ENCODE measurements at regions not wholly inside any gene's neighbourhood (a gene's known extent, or its start where the extent isn't known, plus 50 kb on each side); places are given as distances from the start of the nearest gene placed in this dataset.

DNA sequence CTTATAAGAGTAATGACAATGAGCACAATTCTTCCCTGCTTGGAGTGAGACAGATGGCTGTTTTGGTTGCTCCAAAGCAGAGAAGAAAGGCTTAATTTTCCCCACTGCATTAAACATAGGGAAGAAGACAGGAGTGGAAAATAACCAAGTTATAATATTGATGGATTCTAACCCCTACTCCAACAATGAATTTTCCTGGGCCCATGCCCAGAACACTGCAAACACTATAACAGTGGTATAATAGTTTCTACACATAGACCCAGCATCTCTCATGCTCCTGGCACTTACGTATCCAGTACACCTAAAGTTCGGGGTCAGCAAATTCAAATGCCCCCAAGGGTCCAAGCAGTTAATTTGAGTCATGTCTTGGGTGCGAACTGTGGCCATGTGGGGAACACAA lies 613.4 kb downstream of the PLCL1 start:
- Mint-ChIP-seq H3K27ac (no peak overlapping the region), H3K9me3 (no peaks in the 10 kb centered on the region), H3K36me3 (ENCODE audit: low read depth) (no peaks in the 10 kb centered on the region), H3K4me3 (no peak overlapping the region), H3K4me1 (ENCODE audit: low read depth) (no peaks in the 10 kb centered on the region), H3K27me3 (peaks cover 7% of the 10 kb centered on the region)
- no peak for DNase-seq

DNA sequence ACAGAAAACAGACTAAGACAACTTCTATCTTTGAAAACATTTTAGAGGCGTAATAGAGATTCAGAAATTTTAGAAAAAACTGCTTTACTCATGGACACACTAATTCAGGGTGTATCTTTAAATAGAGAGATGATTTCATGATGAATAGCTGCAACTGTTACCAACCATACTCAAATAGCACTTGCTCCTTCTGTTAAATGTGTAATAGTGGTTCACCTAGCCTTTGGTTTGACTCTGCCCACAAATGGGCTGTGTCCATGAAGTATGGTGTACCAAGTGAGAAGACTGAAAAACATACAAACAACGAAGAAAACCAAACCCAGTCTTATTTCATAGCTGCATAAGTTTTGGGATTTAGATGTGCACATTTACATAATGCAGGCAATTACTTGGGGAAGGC lies 610.6 kb downstream of the PLCL1 start:
- Mint-ChIP-seq H3K27ac (no peak overlapping the region), H3K27me3 (peaks cover 22% of the 10 kb centered on the region), H3K4me1 (ENCODE audit: low read depth) (no peaks in the 10 kb centered on the region), H3K4me3 (no peak overlapping the region), H3K36me3 (ENCODE audit: low read depth) (no peaks in the 10 kb centered on the region), H3K9me3 (no peaks in the 10 kb centered on the region)
- no peak for DNase-seq

DNA sequence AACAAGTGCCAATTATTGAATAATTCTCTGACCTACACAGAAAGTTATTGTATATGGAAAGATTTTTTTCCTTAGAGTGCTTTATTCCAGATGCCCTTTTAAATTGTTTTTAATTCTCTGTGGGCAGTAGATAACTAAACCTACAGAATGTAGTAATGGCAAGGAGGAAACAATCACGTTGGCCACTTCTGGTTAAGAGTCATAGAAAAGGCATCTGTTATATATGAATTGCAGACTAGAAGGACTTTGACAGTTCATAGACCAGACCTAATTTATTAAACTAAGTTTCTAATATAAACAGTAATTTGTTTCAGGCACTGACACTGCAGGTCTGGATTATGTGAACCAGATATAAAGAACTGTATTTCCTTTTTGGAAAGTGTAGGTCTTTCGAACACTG lies 607.5 kb downstream of the PLCL1 start:
- no peaks in the 10 kb centered on the region for H3K4me1 Mint-ChIP-seq (ENCODE audit: low read depth)
- peaks cover 16% of the 10 kb centered on the region for H3K27me3 Mint-ChIP-seq
- no peaks in the 10 kb centered on the region for H3K9me3 Mint-ChIP-seq
- no peaks in the 10 kb centered on the region for H3K36me3 Mint-ChIP-seq (ENCODE audit: low read depth)
- H3K4me3 Mint-ChIP-seq = no peak overlapping the region
- H3K27ac Mint-ChIP-seq = no peak overlapping the region
- no peak for DNase-seq

DNA sequence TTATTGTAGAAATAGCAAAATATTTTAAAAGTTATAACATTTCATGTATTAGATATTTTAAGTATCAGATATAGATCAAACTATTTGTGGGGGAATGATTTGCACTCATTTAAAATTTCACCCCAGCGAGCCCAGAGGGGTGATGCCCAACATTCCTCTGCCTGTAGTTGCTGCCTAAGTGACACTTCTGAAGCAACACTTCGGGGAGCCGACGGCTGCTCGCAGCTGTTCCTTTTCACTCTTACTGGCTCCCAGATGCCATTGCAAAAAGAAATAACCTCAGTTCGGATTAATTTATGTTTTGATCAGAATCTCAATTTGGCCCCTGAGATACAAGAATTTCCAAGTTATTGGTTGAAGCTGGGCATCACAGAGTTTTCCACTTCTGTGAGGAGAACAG lies 603.8 kb downstream of the PLCL1 start:
- DNase-seq = no peak
- H3K27ac Mint-ChIP-seq = no peak overlapping the region
- H3K4me3 Mint-ChIP-seq = no peak overlapping the region

DNA sequence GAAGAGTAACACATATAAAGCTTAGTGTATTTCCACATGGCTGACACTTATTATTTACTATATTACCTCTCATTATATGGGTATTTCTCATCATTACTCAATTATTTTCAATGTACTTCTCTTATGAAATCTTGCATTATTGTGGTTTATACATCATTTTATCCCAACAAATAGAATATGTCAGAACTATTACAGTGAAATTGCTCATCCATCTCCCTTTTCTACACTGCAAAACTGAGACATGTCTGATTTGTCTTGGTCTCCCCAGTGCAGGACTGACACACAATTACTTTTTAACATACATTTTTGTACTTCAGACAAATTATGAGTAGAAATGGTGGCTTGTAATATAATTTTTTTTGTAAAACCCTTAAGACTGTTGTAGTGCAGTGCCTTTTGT lies 600.9 kb downstream of the PLCL1 start:
- H3K4me1 Mint-ChIP-seq (ENCODE audit: low read depth) = no peaks in the 10 kb centered on the region
- no peak overlapping the region for H3K27ac Mint-ChIP-seq
- H3K36me3 Mint-ChIP-seq (ENCODE audit: low read depth) = no peaks in the 10 kb centered on the region
- peaks cover 15% of the 10 kb centered on the region for H3K27me3 Mint-ChIP-seq
- no peak overlapping the region for H3K4me3 Mint-ChIP-seq
- no peaks in the 10 kb centered on the region for H3K9me3 Mint-ChIP-seq
- no peak for DNase-seq

More for the DNA sequence above, 603.8 kb downstream of the PLCL1 start:
- H3K36me3 Mint-ChIP-seq (ENCODE audit: low read depth) = no peaks in the 10 kb centered on the region
- H3K9me3 Mint-ChIP-seq = no peaks in the 10 kb centered on the region
- no peaks in the 10 kb centered on the region for H3K4me1 Mint-ChIP-seq (ENCODE audit: low read depth)
- H3K27me3 Mint-ChIP-seq = peaks cover 32% of the 10 kb centered on the region

DNA sequence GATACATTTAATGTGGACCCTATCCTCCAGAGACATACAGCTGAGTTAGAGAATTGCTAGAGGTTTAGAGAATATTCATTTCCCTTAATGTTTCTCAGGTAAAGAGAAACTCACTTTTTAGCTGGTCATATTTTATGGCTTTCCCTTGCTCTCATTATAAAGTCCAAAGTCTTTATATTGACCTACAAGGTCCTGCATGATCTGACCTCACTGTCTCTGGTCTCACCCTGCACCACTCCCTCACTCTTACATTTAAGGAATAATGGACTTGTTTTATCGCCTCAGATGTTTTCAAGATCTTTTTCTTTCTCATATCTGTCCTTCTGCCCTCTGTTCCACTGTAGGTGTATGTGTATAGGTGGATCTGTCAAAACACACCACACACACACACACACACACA lies 597.3 kb downstream of the PLCL1 start:
- Mint-ChIP-seq H3K27me3 (peaks cover 24% of the 10 kb centered on the region), H3K9me3 (no peaks in the 10 kb centered on the region), H3K36me3 (ENCODE audit: low read depth) (no peaks in the 10 kb centered on the region), H3K27ac (no peak overlapping the region), H3K4me1 (ENCODE audit: low read depth) (no peaks in the 10 kb centered on the region), H3K4me3 (no peak overlapping the region)
- DNase-seq = no peak

DNA sequence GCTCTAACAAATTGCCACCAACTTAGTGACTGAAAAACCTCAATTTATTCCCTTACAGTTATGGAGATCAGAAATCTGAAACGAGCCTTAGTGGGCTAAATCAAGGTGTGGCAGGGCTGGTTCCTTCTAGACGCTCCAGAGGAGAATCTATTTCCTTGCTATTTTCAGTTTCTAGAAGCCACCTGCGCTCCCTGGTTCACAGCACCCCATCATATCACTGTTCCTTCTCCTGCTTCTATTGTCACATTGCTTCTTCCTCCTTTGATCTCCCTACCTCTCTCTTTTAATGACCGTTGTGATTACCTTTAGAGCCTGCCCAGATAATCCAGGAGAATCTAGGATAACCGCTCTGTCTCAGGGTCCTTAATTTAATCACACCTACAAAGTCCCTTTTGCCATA lies 596.6 kb downstream of the PLCL1 start:
- Mint-ChIP-seq H3K36me3 (ENCODE audit: low read depth) (no peaks in the 10 kb centered on the region), H3K9me3 (no peaks in the 10 kb centered on the region), H3K27ac (no peak overlapping the region), H3K4me3 (no peak overlapping the region), H3K27me3 (peaks cover 24% of the 10 kb centered on the region), H3K4me1 (ENCODE audit: low read depth) (no peaks in the 10 kb centered on the region)
- no peak for DNase-seq

DNA sequence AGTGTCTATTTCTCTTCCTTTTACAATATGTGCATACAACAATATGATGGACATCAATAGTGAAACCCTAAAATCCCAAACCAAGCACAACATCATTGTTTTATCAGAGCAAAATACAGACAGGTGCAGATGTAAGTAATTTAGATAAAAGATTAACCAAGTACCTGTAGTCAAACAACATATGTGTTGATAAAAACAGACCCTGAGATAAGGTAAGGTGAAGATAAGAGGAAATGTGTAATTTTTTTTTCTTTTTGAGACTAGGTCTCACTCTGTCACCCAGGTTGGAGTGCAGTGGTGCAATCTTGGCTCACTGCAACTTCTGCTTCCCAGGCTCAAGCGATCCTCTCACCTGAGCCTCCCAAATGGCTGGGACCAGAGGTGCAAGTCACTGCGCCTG lies 589.8 kb downstream of the PLCL1 start:
- no peak for DNase-seq

DNA sequence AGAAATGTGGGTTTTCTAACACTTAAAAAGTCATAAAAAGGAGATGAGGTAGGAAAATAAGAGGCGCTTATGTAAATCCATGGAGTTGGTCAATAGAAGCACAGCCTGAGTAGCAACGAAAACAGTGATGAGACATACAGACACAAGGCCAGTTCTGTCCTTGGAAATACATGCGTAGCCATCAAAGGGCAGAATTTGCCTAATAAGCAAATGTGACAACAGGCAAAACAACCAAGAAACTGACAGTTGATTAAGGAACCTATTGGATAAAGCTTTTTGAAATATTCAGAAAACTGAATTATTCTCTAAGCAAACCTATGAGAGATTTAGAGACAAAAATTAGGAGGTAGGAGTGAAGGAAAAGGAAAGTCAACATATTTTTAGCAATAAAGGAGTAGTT lies 586.3 kb downstream of the PLCL1 start:
- no peaks in the 10 kb centered on the region for H3K9me3 Mint-ChIP-seq
- H3K4me3 Mint-ChIP-seq = no peak overlapping the region
- no peak overlapping the region for H3K27ac Mint-ChIP-seq
- no peaks in the 10 kb centered on the region for H3K36me3 Mint-ChIP-seq (ENCODE audit: low read depth)
- peaks cover 16% of the 10 kb centered on the region for H3K27me3 Mint-ChIP-seq
- DNase-seq = no peak
- H3K4me1 Mint-ChIP-seq (ENCODE audit: low read depth) = no peaks in the 10 kb centered on the region

More for the DNA sequence above, 589.8 kb downstream of the PLCL1 start:
- no peak overlapping the region for H3K4me3 Mint-ChIP-seq
- no peak overlapping the region for H3K27ac Mint-ChIP-seq
- peaks cover 14% of the 10 kb centered on the region for H3K27me3 Mint-ChIP-seq
- no peaks in the 10 kb centered on the region for H3K9me3 Mint-ChIP-seq
- H3K36me3 Mint-ChIP-seq (ENCODE audit: low read depth) = no peaks in the 10 kb centered on the region
- H3K4me1 Mint-ChIP-seq (ENCODE audit: low read depth) = no peaks in the 10 kb centered on the region

DNA sequence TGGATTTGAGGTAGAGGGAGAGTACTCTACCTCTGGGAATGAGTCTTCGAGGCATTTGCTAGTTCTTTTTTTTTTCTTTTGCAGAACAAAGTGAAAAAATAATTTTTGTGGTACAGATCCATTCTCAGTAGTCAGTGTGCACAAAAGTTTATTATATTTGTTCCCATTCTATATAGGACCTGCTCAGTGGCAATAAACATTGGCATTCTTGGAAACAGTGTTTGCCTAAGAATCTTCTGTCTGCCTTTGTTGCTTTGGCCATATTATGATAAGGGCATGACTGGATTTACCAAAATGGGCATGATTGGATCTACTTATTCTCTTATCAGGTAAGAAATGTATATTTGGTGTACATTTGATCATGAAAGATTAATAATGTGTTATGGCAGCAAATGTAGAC lies 583.3 kb downstream of the PLCL1 start:
- no peak for DNase-seq
- H3K36me3 Mint-ChIP-seq (ENCODE audit: low read depth) = no peaks in the 10 kb centered on the region
- H3K4me1 Mint-ChIP-seq (ENCODE audit: low read depth) = peaks cover 10% of the 10 kb centered on the region
- H3K27me3 Mint-ChIP-seq = peaks cover 22% of the 10 kb centered on the region
- no peaks in the 10 kb centered on the region for H3K9me3 Mint-ChIP-seq
- H3K4me3 Mint-ChIP-seq = no peak overlapping the region
- no peak overlapping the region for H3K27ac Mint-ChIP-seq

DNA sequence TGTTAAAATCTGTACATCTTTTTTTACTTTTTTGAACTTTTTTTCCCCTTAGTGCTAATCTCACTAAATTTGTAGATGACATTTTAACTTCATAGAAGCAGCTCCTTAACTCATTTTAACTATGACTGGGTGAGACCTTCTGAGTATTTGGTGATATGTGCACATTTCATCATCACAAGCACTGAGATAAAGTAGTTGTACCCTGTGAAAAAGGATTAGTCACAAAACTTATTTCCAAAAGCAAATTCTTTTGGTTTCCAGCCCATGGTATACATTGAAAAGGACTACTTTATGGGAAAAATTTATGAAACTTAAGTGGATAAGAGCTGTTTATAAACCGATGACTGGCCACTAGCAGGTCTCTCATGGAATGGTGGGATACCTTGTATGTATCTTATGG lies 581.5 kb downstream of the PLCL1 start:
- Mint-ChIP-seq H3K4me1 (ENCODE audit: low read depth) (peaks cover 12% of the 10 kb centered on the region), H3K36me3 (ENCODE audit: low read depth) (no peaks in the 10 kb centered on the region), H3K4me3 (no peak overlapping the region), H3K27me3 (peaks cover 30% of the 10 kb centered on the region), H3K27ac (no peak overlapping the region), H3K9me3 (no peaks in the 10 kb centered on the region)
- no peak for DNase-seq

DNA sequence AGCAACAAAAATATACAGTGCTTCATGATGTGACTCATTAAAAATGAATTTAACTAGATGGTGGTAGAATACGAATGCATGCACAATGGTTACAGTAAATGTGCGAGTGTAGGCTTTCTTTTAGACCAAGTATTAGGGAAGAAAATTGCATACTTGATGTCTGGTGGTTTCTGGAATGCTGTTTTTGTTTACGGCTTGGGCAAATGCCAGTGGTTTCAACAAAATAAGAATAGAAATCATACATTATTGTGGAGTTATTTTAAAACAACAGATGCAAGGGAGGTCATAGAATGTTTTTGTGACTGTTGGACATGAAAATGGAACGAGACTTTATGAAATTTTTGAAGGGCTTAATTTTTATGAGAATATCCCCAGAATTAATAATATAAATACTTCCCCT lies 580.9 kb downstream of the PLCL1 start:
- H3K4me3 Mint-ChIP-seq = no peak overlapping the region
- no peaks in the 10 kb centered on the region for H3K36me3 Mint-ChIP-seq (ENCODE audit: low read depth)
- peaks cover 12% of the 10 kb centered on the region for H3K4me1 Mint-ChIP-seq (ENCODE audit: low read depth)
- no peaks in the 10 kb centered on the region for H3K9me3 Mint-ChIP-seq
- H3K27me3 Mint-ChIP-seq = peaks cover 34% of the 10 kb centered on the region
- no peak overlapping the region for H3K27ac Mint-ChIP-seq
- DNase-seq = no peak

DNA sequence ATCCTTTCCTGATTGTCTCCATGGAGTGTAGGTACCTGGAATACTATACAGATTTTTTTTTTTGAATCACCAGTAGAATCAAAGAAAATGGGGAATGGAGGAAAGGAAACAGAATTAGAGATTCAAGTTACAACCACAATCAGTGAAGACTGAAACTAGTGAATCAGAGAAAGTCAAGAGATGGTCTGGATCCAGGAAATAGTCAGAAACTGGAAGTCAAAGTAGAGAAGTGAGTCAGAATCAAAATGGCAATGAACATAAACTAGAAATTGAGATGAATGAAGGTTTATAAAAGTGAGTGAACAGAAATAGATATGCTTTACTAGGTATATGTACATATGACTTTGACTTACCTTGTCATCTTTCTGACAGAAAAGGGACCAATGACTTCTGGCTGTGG lies 579.0 kb downstream of the PLCL1 start:
- Mint-ChIP-seq H3K4me1 (ENCODE audit: low read depth) (peaks cover 12% of the 10 kb centered on the region), H3K27me3 (peaks cover 47% of the 10 kb centered on the region), H3K4me3 (no peak overlapping the region), H3K36me3 (ENCODE audit: low read depth) (no peaks in the 10 kb centered on the region), H3K27ac (no peak overlapping the region), H3K9me3 (no peaks in the 10 kb centered on the region)
- DNase-seq = no peak

DNA sequence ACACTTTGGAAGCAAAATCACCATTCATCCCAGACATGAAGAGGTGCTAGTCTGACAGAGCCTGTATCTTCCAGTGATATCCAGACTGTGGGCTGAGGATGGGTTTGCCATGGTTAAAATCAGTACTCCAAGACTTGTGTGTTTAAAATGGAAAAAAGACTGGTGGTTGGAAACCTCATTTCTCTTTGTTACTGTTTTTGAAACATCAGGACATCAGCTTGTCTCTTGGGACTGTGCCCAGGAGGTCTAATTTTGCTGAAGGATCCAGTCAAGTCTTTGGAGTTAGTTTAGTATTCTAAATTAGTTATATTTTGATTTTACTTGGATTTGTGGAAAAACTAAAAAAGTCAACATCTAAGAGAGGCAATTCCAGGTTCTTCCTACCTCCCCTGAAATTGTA lies 578.4 kb downstream of the PLCL1 start:
- DNase-seq = no peak
- Mint-ChIP-seq H3K27me3 (peaks cover 47% of the 10 kb centered on the region), H3K36me3 (ENCODE audit: low read depth) (no peaks in the 10 kb centered on the region), H3K9me3 (no peaks in the 10 kb centered on the region), H3K4me3 (no peak overlapping the region), H3K27ac (no peak overlapping the region), H3K4me1 (ENCODE audit: low read depth) (peaks cover 12% of the 10 kb centered on the region)

DNA sequence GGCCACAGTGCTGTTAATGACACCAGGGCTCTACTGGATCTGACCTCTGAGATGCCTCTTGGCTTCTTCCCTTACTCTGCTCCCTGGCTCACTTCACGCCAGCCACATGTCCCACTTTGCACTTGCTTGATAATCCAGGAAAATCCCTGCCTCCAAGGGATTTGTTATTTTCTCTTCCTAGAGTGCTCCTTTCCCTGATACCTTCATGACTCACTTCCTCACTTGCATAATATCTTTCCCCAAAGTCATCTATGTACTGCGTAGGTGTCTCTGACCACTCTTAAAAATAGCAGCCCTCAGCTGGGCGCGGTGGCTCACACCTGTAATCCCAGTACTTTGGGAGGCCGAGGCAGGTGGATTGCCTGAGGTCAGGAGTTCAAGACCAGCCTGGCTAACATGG lies 572.3 kb downstream of the PLCL1 start:
- Mint-ChIP-seq H3K27me3 (peaks cover 57% of the 10 kb centered on the region), H3K4me1 (ENCODE audit: low read depth) (peaks cover 8% of the 10 kb centered on the region), H3K36me3 (ENCODE audit: low read depth) (no peaks in the 10 kb centered on the region), H3K4me3 (no peak overlapping the region), H3K27ac (no peak overlapping the region), H3K9me3 (no peaks in the 10 kb centered on the region)
- no peak for DNase-seq

DNA sequence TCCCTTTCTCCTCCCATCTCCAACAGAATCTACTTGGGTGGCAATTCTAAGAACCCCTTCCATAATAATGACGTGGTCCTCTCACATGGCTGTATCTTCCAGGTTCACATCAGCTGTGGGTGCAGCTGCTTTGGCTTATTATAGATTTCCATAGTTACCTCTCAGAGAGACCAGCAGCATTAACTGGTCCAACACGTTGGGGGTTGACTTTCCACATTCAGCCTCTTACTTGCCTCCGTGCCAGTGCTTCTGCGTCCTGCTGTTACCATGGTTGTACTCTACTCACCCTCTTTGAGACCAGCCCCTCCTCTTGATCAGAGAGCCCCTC lies 570.7 kb downstream of the PLCL1 start:
- Mint-ChIP-seq H3K27ac (no peak overlapping the region), H3K36me3 (ENCODE audit: low read depth) (no peaks in the 10 kb centered on the region), H3K27me3 (peaks cover 55% of the 10 kb centered on the region), H3K9me3 (no peaks in the 10 kb centered on the region), H3K4me3 (no peak overlapping the region), H3K4me1 (ENCODE audit: low read depth) (peaks cover 10% of the 10 kb centered on the region)
- DNase-seq = no peak
